ENCODE measurements at regions not wholly inside any gene's neighbourhood (a gene's known extent, or its start where the extent isn't known, plus 50 kb on each side); places are given as distances from the start of the nearest gene placed in this dataset.

GRCh38 chr5:53355931-53356330 lies 124.5 kb upstream of the FST start:
- TF ChIP-seq CTCF (IDR thresholded peaks at IDR 0.05; ENCODE audit: low read length), result no peak
- TF ChIP-seq EZH2 (IDR thresholded peaks at IDR 0.05; ENCODE audit: borderline replicate concordance, low read length), result no peak
